K562 (cell line): ENCODE measurements at regions not wholly inside any gene's neighbourhood (a gene's known extent, or its start where the extent isn't known, plus 50 kb on each side); places are given as distances from the start of the nearest gene placed in this dataset.

ENCODE experiments used
- ATAC-seq: fragments of 200-7000 bp; cut with Tn5 transposase; 3 replicates; pipeline ENCODE4 v1.9.1; 2020; ENCODE audit warnings: moderate library complexity
- BruUV-seq: library from RNA; stranded (reverse); fragments of 400-500 nt; replicated peaks from 2 replicates; lab custom pipeline; 2021; lab: Mats Ljungman, UMichigan
- CTCF ChIA-PET: fragments of 300-600 bp; formaldehyde crosslinking; extraction: SDS; loops from one replicate; lab custom pipeline; 2021; ENCODE audit warnings: low intra/inter-chr PET ratio; lab: Yijun Ruan, JAX
- POLR2A ChIA-PET: fragments of 300-600, 350-650 bp; sonication (Branson Sonifier 250); formaldehyde crosslinking; extraction: SDS; loops from one replicate; lab custom pipeline; 2021; ENCODE audit warnings: antibody characterized with exemption, inconsistent platforms; lab: Yijun Ruan, JAX
- DNase-seq, 4 experiments: peaks; one replicate each; pipeline versions ENCODE4 v3.0.0 to v3.0.0-alpha.2; 2011 to 2018; ENCODE audit warnings: low spot score in 3 of 4, mixed read lengths in 3 of 4; ENCODE audit errors: extremely low read depth in 1 of 4
- FAIRE-seq: peaks from 2 replicates; lab custom pipeline; 2011; peaks lifted over from hg19 to GRCh38; lab: Jason Lieb, UNC
- H2AFZ ChIP-seq: 2 replicates; pipeline ENCODE4 v1.6.0; 2011; ENCODE audit warnings: low read depth, low read length, control low read depth, inconsistent platforms
- H3K27ac ChIP-seq: fragments of 200-600 bp; 3 replicates; pipeline ENCODE4 v1.8.0; 2011; ENCODE audit warnings: low read depth, mild to moderate bottlenecking, control low read depth, inconsistent platforms, low read length, moderate library complexity, mixed read lengths; ENCODE audit errors: extremely low read depth
- H3K27me3 ChIP-seq, 2 experiments: fragments of 300-600 bp in 1 of 2; 2 replicates in 1 of 2; 3 replicates in 1 of 2; pipeline versions ENCODE4 v1.6.0 to v1.8.0; 2011; ENCODE audit warnings: inconsistent platforms in 2 of 2, low read length in 2 of 2, mild to moderate bottlenecking in 1 of 2, mixed read lengths in 1 of 2, moderate library complexity in 1 of 2; ENCODE audit not compliant: control insufficient read depth in 2 of 2, insufficient read depth in 2 of 2
- H3K36me3 ChIP-seq: fragments of 300-600 bp; 3 replicates; pipeline ENCODE4 v1.8.0; 2011; ENCODE audit warnings: mild to moderate bottlenecking, low read length, inconsistent platforms; ENCODE audit not compliant: control insufficient read depth, insufficient read depth
- H3K4me1 ChIP-seq, 2 experiments: fragments of 200-600 bp in 1 of 2; replicated peaks in 1 of 2; 2 replicates in 1 of 2; 3 replicates in 1 of 2; pipeline versions ENCODE4 v1.5.1 to v1.8.0; 2011; ENCODE audit warnings: inconsistent platforms in 2 of 2, low read length in 2 of 2, mild to moderate bottlenecking in 1 of 2, mixed read lengths in 1 of 2, moderate library complexity in 1 of 2; ENCODE audit not compliant: control insufficient read depth in 2 of 2, insufficient read depth in 2 of 2
- H3K4me2 ChIP-seq: 2 replicates; pipeline ENCODE4 v1.6.1; 2011; ENCODE audit warnings: low read length, control low read depth, inconsistent platforms, mixed read lengths; ENCODE audit not compliant: insufficient read depth
- H3K4me3 ChIP-seq: fragments of 200-600 bp; sonication (generic), shearing (Covaris generic); 2 replicates; pipeline ENCODE4 v1.5.1; 2016; ENCODE audit warnings: control low read depth, inconsistent platforms
- H3K79me2 ChIP-seq: fragments of 200-600 bp; 3 replicates; pipeline ENCODE4 v1.8.0; 2011; ENCODE audit warnings: low read length, inconsistent platforms; ENCODE audit not compliant: control insufficient read depth, insufficient read depth
- H3K9ac ChIP-seq, 2 experiments: 2 replicates each; pipeline versions ENCODE4 v1.6.0 to v1.6.1; 2011; ENCODE audit warnings: low read depth in 2 of 2, low read length in 2 of 2, control low read depth in 1 of 2, inconsistent platforms in 1 of 2, mild to moderate bottlenecking in 1 of 2, mixed read lengths in 1 of 2; ENCODE audit not compliant: insufficient read depth in 1 of 2
- H3K9me1 ChIP-seq: one replicate; pipeline ENCODE4 v1.6.0; 2011; ENCODE audit warnings: inconsistent platforms, mild to moderate bottlenecking, low read length, moderate library complexity; ENCODE audit not compliant: control insufficient read depth, insufficient read depth
- H3K9me3 ChIP-seq: replicated peaks from 2 replicates; pipeline ENCODE4 v1.5.1; 2011; ENCODE audit warnings: low read depth, low read length, inconsistent platforms; ENCODE audit not compliant: control insufficient read depth, insufficient read depth
- H4K20me1 ChIP-seq: replicated peaks from 2 replicates; pipeline ENCODE4 v1.6.1; 2011; ENCODE audit warnings: low read length, inconsistent platforms, mixed read lengths; ENCODE audit not compliant: control insufficient read depth, insufficient read depth
- FUS ChIP-seq: fragments of 200-400 bp; formaldehyde crosslinking; optimal IDR thresholded peaks from 2 replicates; pipeline ENCODE3; 2017; ENCODE audit warnings: low read depth, low read length
- MEF2D ChIP-seq: conservative IDR thresholded peaks from 2 replicates; pipeline ENCODE4 v1.6.1; 2016; ENCODE audit warnings: low read depth, missing genetic modification characterization, missing compliant biosample characterization
- NCOA6 ChIP-seq: fragments of 450-650 bp; IDR thresholded peaks from 2 replicates; pipeline ENCODE4 v1.6.1; 2017; ENCODE audit warnings: mild to moderate bottlenecking
- WGBS: fragments of 100-300 bp; shearing (Covaris generic); methylation state at CpG from one replicate; pipeline ENCODE4 v1.1.6; 2016; ENCODE audit warnings: low coverage, mixed read lengths; ENCODE audit not compliant: insufficient coverage; ENCODE audit errors: missing lambda C conversion rate; 5-methylcytosine and 5-hydroxymethylcytosine counted together
- in situ Hi-C: fragments of 300-500 bp; cut with MboI; formaldehyde crosslinking; loops from 4 replicates; pipeline ENCODE4 v1.15.0; 2018; ENCODE audit warnings: inconsistent platforms, mixed read lengths
- intact Hi-C: fragments of 100-400 bp; cut with micrococcal nuclease; formaldehyde crosslinking; loops from 2 replicates; pipeline ENCODE4 v1.14.2; 2022
- TF ChIP-seq, protein P1 (sequence below), 2 experiments: fragments of 150-350 bp in 1 of 2; IDR thresholded peaks; 2 replicates each; pipeline ENCODE4 v1.6.1; 2012 to 2016; ENCODE audit warnings: low read depth in 2 of 2, low read length in 2 of 2, mild to moderate bottlenecking in 1 of 2, moderate library complexity in 1 of 2

DNA sequence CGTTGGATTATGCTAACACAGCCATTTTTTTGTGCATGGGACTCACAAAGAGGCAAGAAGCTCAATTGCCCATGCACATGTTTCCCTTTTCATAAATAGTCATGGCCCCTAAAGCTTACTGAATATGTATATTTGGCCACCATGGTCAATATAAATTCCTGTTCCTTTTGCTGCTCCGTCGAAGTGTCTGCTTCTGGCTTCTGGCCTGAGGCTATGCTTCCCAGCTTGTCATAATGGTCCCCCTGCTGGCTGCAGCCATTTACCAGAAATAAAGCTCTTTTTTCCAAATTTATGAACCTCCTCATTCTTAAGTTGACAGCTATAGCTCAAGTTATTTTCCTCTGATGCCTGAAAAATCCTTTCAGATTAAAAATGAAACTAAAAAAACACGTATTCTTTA, 602.1 kb downstream of the VGLL3 start:
- Histone ChIP-seq H2AFZ (no peak overlapping the region), H3K4me3 (no peak overlapping the region), H3K9me1 (no peaks in the 10 kb centered on the region), H3K27ac (no peak overlapping the region), H3K4me1 (no peaks in the 10 kb centered on the region), H3K9ac (no peak overlapping the region), H3K9me3 (no peaks in the 10 kb centered on the region), H3K79me2 (no peaks in the 10 kb centered on the region), H3K4me2 (no peak overlapping the region), H4K20me1 (no peaks in the 10 kb centered on the region), H3K27me3 (no peaks in the 10 kb centered on the region), H3K36me3 (no peaks in the 10 kb centered on the region)
- in situ Hi-C loops (no loop called here), intact Hi-C loops (no loop called here)
- CTCF ChIA-PET = no interaction called here
- BruUV-seq = no TSS peak
- TF ChIP-seq NCOA6 = no peak
- no peak for TF ChIP-seq MEF2D (tag)
- TF ChIP-seq, protein P1, sequence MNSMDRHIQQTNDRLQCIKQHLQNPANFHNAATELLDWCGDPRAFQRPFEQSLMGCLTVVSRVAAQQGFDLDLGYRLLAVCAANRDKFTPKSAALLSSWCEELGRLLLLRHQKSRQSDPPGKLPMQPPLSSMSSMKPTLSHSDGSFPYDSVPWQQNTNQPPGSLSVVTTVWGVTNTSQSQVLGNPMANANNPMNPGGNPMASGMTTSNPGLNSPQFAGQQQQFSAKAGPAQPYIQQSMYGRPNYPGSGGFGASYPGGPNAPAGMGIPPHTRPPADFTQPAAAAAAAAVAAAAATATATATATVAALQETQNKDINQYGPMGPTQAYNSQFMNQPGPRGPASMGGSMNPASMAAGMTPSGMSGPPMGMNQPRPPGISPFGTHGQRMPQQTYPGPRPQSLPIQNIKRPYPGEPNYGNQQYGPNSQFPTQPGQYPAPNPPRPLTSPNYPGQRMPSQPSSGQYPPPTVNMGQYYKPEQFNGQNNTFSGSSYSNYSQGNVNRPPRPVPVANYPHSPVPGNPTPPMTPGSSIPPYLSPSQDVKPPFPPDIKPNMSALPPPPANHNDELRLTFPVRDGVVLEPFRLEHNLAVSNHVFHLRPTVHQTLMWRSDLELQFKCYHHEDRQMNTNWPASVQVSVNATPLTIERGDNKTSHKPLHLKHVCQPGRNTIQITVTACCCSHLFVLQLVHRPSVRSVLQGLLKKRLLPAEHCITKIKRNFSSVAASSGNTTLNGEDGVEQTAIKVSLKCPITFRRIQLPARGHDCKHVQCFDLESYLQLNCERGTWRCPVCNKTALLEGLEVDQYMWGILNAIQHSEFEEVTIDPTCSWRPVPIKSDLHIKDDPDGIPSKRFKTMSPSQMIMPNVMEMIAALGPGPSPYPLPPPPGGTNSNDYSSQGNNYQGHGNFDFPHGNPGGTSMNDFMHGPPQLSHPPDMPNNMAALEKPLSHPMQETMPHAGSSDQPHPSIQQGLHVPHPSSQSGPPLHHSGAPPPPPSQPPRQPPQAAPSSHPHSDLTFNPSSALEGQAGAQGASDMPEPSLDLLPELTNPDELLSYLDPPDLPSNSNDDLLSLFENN (IDR thresholded peaks at IDR 0.05; ENCODE audit: low read depth in 2 of 2, low read length in 2 of 2) = no peak
- TF ChIP-seq FUS = no peak
- no peak for FAIRE-seq
- ATAC-seq = no peak
- DNase-seq = no peak
- WGBS = 0% methylated on average over 4 of the region's 4 CpGs
- POLR2A ChIA-PET = no interaction called here
